HepG2 (cell line): ENCODE measurements at regions not wholly inside any gene's neighbourhood (a gene's known extent, or its start where the extent isn't known, plus 50 kb on each side); places are given as distances from the start of the nearest gene placed in this dataset.
A peak's percentile ranks its signal among the peaks of the same experiment; 100 is the strongest.

Experiments used
- ATF6 ChIP-seq: sonication (generic); formaldehyde crosslinking; conservative IDR thresholded peaks from 2 replicates; pipeline ENCODE4 v1.4.0; 2020; ENCODE audit warnings: missing genetic modification reagents
- CREB1 ChIP-seq, 2 experiments: fragments of 450-650 bp in 1 of 2; IDR thresholded peaks; 2 replicates each; pipeline ENCODE4 v1.6.1; 2016 to 2017; ENCODE audit warnings: control low read depth in 1 of 2, mild to moderate bottlenecking in 1 of 2, missing compliant biosample characterization in 1 of 2, missing genetic modification characterization in 1 of 2
- KDM3A ChIP-seq: IDR thresholded peaks from 2 replicates; pipeline ENCODE4 v1.6.1; 2018; ENCODE audit warnings: low read depth, missing compliant biosample characterization
- MED1 ChIP-seq: sonication (generic); formaldehyde crosslinking; IDR thresholded peaks from 2 replicates; pipeline ENCODE4 v1.4.0; 2020; ENCODE audit warnings: missing genetic modification reagents
- MNT ChIP-seq: fragments of 450-650 bp; IDR thresholded peaks from 2 replicates; pipeline ENCODE4 v1.6.1; 2016
- NFE2L2 ChIP-seq: fragments of 150-350 bp; IDR thresholded peaks from 2 replicates; pipeline ENCODE4 v1.6.1; 2014; ENCODE audit warnings: low read length
- RFX3 ChIP-seq: IDR thresholded peaks from 2 replicates; pipeline ENCODE4 v1.6.1; 2016; ENCODE audit warnings: missing biosample characterization, missing genetic modification reagents
- RFXAP ChIP-seq: sonication (generic); formaldehyde crosslinking; IDR thresholded peaks from 2 replicates; pipeline ENCODE4 v1.4.0; 2020; ENCODE audit warnings: missing genetic modification reagents, borderline replicate concordance
- SNAPC2 ChIP-seq: sonication (generic); formaldehyde crosslinking; IDR thresholded peaks from 2 replicates; pipeline ENCODE4 v1.8.1; 2022; ENCODE audit warnings: mild to moderate bottlenecking, missing genetic modification reagents
- TRIM24 ChIP-seq: sonication (generic); formaldehyde crosslinking; IDR thresholded peaks from 2 replicates; pipeline ENCODE4 v1.8.0; 2022; ENCODE audit warnings: mild to moderate bottlenecking, missing genetic modification reagents
- ZBED4 ChIP-seq: sonication (generic); formaldehyde crosslinking; IDR thresholded peaks from 2 replicates; pipeline ENCODE4 v1.4.0; 2020; ENCODE audit warnings: missing genetic modification reagents, borderline replicate concordance
- ZMYM3 ChIP-seq: sonication (generic); formaldehyde crosslinking; IDR thresholded peaks from 2 replicates; pipeline ENCODE4 v1.5.1; 2020; ENCODE audit warnings: mild to moderate bottlenecking, missing genetic modification reagents
- ZNF333 ChIP-seq: sonication (generic); formaldehyde crosslinking; IDR thresholded peaks from 2 replicates; pipeline ENCODE4 v1.4.0; 2020; ENCODE audit warnings: mild to moderate bottlenecking, missing genetic modification reagents, borderline replicate concordance
- ZNF530 ChIP-seq: sonication (generic); formaldehyde crosslinking; IDR thresholded peaks from 2 replicates; pipeline ENCODE4 v1.5.0; 2020; ENCODE audit warnings: low read depth, mild to moderate bottlenecking, missing genetic modification reagents
- ZNF564 ChIP-seq: sonication (generic); formaldehyde crosslinking; IDR thresholded peaks from 2 replicates; pipeline ENCODE4 v1.8.1; 2023; ENCODE audit warnings: mild to moderate bottlenecking, missing genetic modification reagents
- TF ChIP-seq, protein P1 (sequence below): sonication (generic); formaldehyde crosslinking; IDR thresholded peaks from 2 replicates; pipeline ENCODE4 v1.4.0; 2020; ENCODE audit warnings: mild to moderate bottlenecking, missing genetic modification reagents
- TF ChIP-seq, protein P2 (sequence below): sonication (generic); formaldehyde crosslinking; IDR thresholded peaks from 2 replicates; pipeline ENCODE4 v1.4.0; 2020; ENCODE audit warnings: missing genetic modification reagents
- TF ChIP-seq, protein P3 (sequence below): sonication (generic); formaldehyde crosslinking; conservative IDR thresholded peaks from 2 replicates; pipeline ENCODE4 v1.8.0; 2022; ENCODE audit warnings: low read depth, missing genetic modification reagents

DNA sequence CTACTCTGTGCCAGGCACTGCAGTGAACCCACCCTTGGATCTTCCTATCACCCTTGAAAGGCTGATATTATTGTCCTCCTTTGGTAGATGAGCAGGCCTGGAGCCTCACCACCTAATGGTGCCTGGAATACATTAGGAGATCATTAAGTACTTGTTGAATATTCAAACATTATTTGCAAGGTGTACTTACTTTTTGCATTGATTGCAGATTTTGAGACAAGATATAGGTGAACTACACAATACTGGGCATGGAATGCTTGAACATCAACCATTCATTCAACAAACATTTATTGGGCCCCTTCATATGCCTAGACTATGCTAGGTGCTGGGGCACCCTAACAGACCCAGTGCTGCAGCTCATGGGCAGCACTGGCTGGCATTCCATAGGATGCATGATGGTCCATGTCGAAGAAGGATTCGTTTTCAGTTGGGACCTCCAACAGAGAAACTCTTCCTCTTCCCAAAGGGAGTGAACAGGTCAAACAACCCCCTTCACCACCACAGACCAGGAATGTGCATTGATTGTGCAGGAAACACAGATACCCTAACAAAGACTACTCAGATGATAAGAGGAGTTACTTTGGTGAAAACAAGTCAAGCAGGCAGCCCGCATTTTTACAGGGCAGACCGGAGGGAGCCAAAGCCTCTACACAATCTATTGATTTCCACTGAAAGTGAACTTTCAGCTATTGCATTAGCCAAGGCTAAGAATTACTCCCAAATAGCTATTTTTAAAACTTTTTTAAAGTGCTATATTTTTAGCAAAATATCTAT, 149.6 kb upstream of the SH3BP4 start (continued):
- no peak for TF ChIP-seq MNT
- TF ChIP-seq KDM3A (CRISPR knock-in tag), result no peak
- TF ChIP-seq ZNF530, result no peak
- no peak for TF ChIP-seq ZBED4 (CRISPR knock-in tag)
- TF ChIP-seq, protein P1, sequence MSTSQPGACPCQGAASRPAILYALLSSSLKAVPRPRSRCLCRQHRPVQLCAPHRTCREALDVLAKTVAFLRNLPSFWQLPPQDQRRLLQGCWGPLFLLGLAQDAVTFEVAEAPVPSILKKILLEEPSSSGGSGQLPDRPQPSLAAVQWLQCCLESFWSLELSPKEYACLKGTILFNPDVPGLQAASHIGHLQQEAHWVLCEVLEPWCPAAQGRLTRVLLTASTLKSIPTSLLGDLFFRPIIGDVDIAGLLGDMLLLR (CRISPR knock-in tag), result no peak
- no peak for TF ChIP-seq NFE2L2
- no peak for TF ChIP-seq CREB1 (IDR thresholded peaks at IDR 0.05)
- peak; percentile 30; the same call in 1 of the 2 replicates for TF ChIP-seq CREB1 (CRISPR knock-in tag; IDR thresholded peaks at IDR 0.05)
- no peak for TF ChIP-seq ZNF564 (CRISPR knock-in tag)
- TF ChIP-seq TRIM24 (CRISPR knock-in tag), result peak; percentile 12; the same call in 1 of the 2 replicates
- no peak for TF ChIP-seq RFX3
- TF ChIP-seq, protein P2, sequence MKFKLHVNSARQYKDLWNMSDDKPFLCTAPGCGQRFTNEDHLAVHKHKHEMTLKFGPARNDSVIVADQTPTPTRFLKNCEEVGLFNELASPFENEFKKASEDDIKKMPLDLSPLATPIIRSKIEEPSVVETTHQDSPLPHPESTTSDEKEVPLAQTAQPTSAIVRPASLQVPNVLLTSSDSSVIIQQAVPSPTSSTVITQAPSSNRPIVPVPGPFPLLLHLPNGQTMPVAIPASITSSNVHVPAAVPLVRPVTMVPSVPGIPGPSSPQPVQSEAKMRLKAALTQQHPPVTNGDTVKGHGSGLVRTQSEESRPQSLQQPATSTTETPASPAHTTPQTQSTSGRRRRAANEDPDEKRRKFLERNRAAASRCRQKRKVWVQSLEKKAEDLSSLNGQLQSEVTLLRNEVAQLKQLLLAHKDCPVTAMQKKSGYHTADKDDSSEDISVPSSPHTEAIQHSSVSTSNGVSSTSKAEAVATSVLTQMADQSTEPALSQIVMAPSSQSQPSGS, result no peak
- no peak for TF ChIP-seq ZNF333 (CRISPR knock-in tag)
- no peak for TF ChIP-seq RFXAP (CRISPR knock-in tag)
- TF ChIP-seq ZMYM3, result peak; percentile 61; the same call in 1 of the 2 replicates
- TF ChIP-seq MED1 (CRISPR knock-in tag), result peak; percentile 38; the same call in 1 of the 2 replicates
- TF ChIP-seq, protein P3, sequence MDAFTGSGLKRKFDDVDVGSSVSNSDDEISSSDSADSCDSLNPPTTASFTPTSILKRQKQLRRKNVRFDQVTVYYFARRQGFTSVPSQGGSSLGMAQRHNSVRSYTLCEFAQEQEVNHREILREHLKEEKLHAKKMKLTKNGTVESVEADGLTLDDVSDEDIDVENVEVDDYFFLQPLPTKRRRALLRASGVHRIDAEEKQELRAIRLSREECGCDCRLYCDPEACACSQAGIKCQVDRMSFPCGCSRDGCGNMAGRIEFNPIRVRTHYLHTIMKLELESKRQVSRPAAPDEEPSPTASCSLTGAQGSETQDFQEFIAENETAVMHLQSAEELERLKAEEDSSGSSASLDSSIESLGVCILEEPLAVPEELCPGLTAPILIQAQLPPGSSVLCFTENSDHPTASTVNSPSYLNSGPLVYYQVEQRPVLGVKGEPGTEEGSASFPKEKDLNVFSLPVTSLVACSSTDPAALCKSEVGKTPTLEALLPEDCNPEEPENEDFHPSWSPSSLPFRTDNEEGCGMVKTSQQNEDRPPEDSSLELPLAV, result no peak
- no peak for TF ChIP-seq SNAPC2 (CRISPR knock-in tag)
- no peak for TF ChIP-seq ATF6
